GM23338 (cell line): ENCODE measurements at regions not wholly inside any gene's neighbourhood (a gene's known extent, or its start where the extent isn't known, plus 50 kb on each side); places are given as distances from the start of the nearest gene placed in this dataset.

Source experiments
- ATAC-seq: fragments of 200-7000 bp; cut with Tn5 transposase; 3 replicates; pipeline ENCODE4 v1.9.1; 2020
- DNase-seq: peaks from one replicate; pipeline ENCODE4 v3.0.0-alpha.2; 2015; ENCODE audit warnings: low spot score
- H2AFZ ChIP-seq: fragments of 200-600 bp; sonication (generic); 2 replicates; pipeline ENCODE4 v1.8.0; 2016; ENCODE audit warnings: antibody characterized with exemption, mild to moderate bottlenecking, moderate library complexity
- H3F3A ChIP-seq: fragments of 200-600 bp; sonication (generic); replicated peaks from 2 replicates; pipeline ENCODE4 v1.8.0; 2017; ENCODE audit warnings: antibody characterized with exemption, mixed run types, low read depth
- H3K27ac ChIP-seq: fragments of 200-600 bp; sonication (generic); 2 replicates; pipeline ENCODE4 v1.6.1; 2016; ENCODE audit warnings: low read depth
- H3K27me3 ChIP-seq: fragments of 200-600 bp; sonication (generic); 2 replicates; pipeline ENCODE4 v1.8.0; 2016; ENCODE audit warnings: mild to moderate bottlenecking, mixed run types, moderate library complexity; ENCODE audit not compliant: insufficient read depth
- H3K36me3 ChIP-seq: fragments of 200-600 bp; sonication (generic); 2 replicates; pipeline ENCODE4 v1.8.0; 2016; ENCODE audit warnings: mild to moderate bottlenecking; ENCODE audit not compliant: insufficient read depth
- H3K4me1 ChIP-seq: fragments of 200-600 bp; sonication (generic); 2 replicates; pipeline ENCODE4 v1.8.0; 2016; ENCODE audit warnings: mild to moderate bottlenecking, moderate library complexity; ENCODE audit not compliant: insufficient read depth
- H3K4me2 ChIP-seq: fragments of 200-600 bp; sonication (generic); 2 replicates; pipeline ENCODE4 v1.7.1; 2017; ENCODE audit warnings: mixed run types
- H3K4me3 ChIP-seq: fragments of 200-600 bp; sonication (generic); 2 replicates; pipeline ENCODE4 v1.6.1; 2016; ENCODE audit warnings: mixed run types
- H3K79me2 ChIP-seq: fragments of 200-600 bp; sonication (generic); replicated peaks from 2 replicates; pipeline ENCODE4 v1.8.0; 2017; ENCODE audit warnings: mild to moderate bottlenecking; ENCODE audit not compliant: insufficient read depth
- H3K9me2 ChIP-seq: fragments of 200-600 bp; sonication (generic); 2 replicates; pipeline ENCODE4 v1.8.0; 2017; ENCODE audit not compliant: insufficient read depth
- H4K20me1 ChIP-seq: fragments of 200-600 bp; sonication (generic); replicated peaks from 2 replicates; pipeline ENCODE4 v1.8.0; 2017; ENCODE audit warnings: mild to moderate bottlenecking; ENCODE audit not compliant: insufficient read depth
- H3K27ac Mint-ChIP-seq: 2 replicates; pipeline ENCODE4 v1.8.0; 2020; ENCODE audit warnings: inconsistent platforms, mild to moderate bottlenecking, moderate library complexity, mixed read lengths
- H3K27me3 Mint-ChIP-seq: 3 replicates; pipeline ENCODE4 v1.8.0; 2022; ENCODE audit warnings: low read depth, mild to moderate bottlenecking, moderate library complexity, mixed read lengths, inconsistent platforms; ENCODE audit not compliant: insufficient read depth, poor library complexity
- H3K36me3 Mint-ChIP-seq: 3 replicates; pipeline ENCODE4 v1.8.0; 2021; ENCODE audit warnings: low read depth, mild to moderate bottlenecking, inconsistent platforms, moderate library complexity, mixed read lengths
- H3K4me1 Mint-ChIP-seq: 3 replicates; pipeline ENCODE4 v1.8.0; 2020; ENCODE audit warnings: mild to moderate bottlenecking, inconsistent platforms, mixed read lengths
- H3K4me3 Mint-ChIP-seq: 3 replicates; pipeline ENCODE4 v1.8.0; 2021; ENCODE audit warnings: moderate library complexity, mild to moderate bottlenecking, inconsistent platforms, mixed read lengths
- H3K9me3 Mint-ChIP-seq: 3 replicates; pipeline ENCODE4 v1.8.0; 2020; ENCODE audit warnings: moderate library complexity, mild to moderate bottlenecking, inconsistent platforms, mixed read lengths
- CREB1 ChIP-seq: fragments of 250-450 bp; sonication (Bioruptor Pico); IDR thresholded peaks from 2 replicates; pipeline ENCODE4 v1.5.0; 2020; ENCODE audit warnings: low read depth, mild to moderate bottlenecking, moderate library complexity
- CTCF ChIP-seq, 2 experiments: fragments of 200-600 bp in 1 of 2; sonication (generic) in 1 of 2; conservative IDR thresholded peaks; 2 replicates each; pipeline versions ENCODE4 v1.5.1 to v1.6.1; 2016 to 2017; ENCODE audit warnings: antibody characterized with exemption in 2 of 2, low read depth in 2 of 2, mild to moderate bottlenecking in 2 of 2, moderate library complexity in 1 of 2
- ETS1 ChIP-seq: IDR thresholded peaks from 2 replicates; pipeline ENCODE4 v1.6.1; 2016; ENCODE audit warnings: antibody characterized with exemption
- EZH2 ChIP-seq: fragments of 200-600 bp; sonication (generic); IDR thresholded peaks from one replicate; pipeline ENCODE4 v1.8.0; 2017; ENCODE audit warnings: antibody characterized with exemption, mild to moderate bottlenecking, low read depth; ENCODE audit not compliant: unreplicated experiment
- EZH2phosphoT487 ChIP-seq: fragments of 200-600 bp; sonication (generic); IDR thresholded peaks from one replicate; pipeline ENCODE4 v1.8.1; 2018; ENCODE audit warnings: antibody characterized with exemption; ENCODE audit not compliant: unreplicated experiment
- JUNB ChIP-seq: IDR thresholded peaks from one replicate; pipeline ENCODE4 v1.6.1; 2016; ENCODE audit warnings: antibody characterized with exemption; ENCODE audit not compliant: unreplicated experiment
- NANOG ChIP-seq: IDR thresholded peaks from 2 replicates; pipeline ENCODE4 v1.6.1; 2016; ENCODE audit warnings: antibody characterized with exemption, borderline replicate concordance
- POLR2AphosphoS5 ChIP-seq: IDR thresholded peaks from 2 replicates; pipeline ENCODE4 v1.6.1; 2016; ENCODE audit warnings: antibody characterized with exemption, low read depth
- REST ChIP-seq: IDR thresholded peaks from one replicate; pipeline ENCODE4 v1.6.1; 2018; ENCODE audit warnings: antibody characterized with exemption; ENCODE audit not compliant: unreplicated experiment
- STAT1 ChIP-seq: IDR thresholded peaks from one replicate; pipeline ENCODE4 v1.6.1; 2016; ENCODE audit warnings: antibody characterized with exemption; ENCODE audit not compliant: unreplicated experiment
- ZNF114 ChIP-seq: fragments of 250-450 bp; sonication (Bioruptor Pico); IDR thresholded peaks from 2 replicates; pipeline ENCODE4 v1.5.0; 2020; ENCODE audit warnings: mild to moderate bottlenecking, moderate library complexity
- ZNF331 ChIP-seq: fragments of 250-450 bp; sonication (Bioruptor Pico); IDR thresholded peaks from 2 replicates; pipeline ENCODE4 v1.5.0; 2020; ENCODE audit warnings: low read depth, mild to moderate bottlenecking, moderate library complexity
- ZNF462 ChIP-seq: fragments of 250-450 bp; sonication (Bioruptor Pico); IDR thresholded peaks from 2 replicates; pipeline ENCODE4 v1.5.0; 2020; ENCODE audit warnings: mild to moderate bottlenecking, moderate library complexity

GRCh38 chr20:4453359-4453758 is 204.3 kb upstream of the ADRA1D start:
- no peak for ATAC-seq
- no peak for TF ChIP-seq ZNF114 (CRISPR knock-in tag)
- no peak for TF ChIP-seq REST
- no peak for TF ChIP-seq ETS1
- TF ChIP-seq NANOG, result no peak
- no peak for TF ChIP-seq STAT1
- no peak for TF ChIP-seq EZH2
- no peak for TF ChIP-seq JUNB
- no peak for TF ChIP-seq ZNF462 (CRISPR knock-in tag)
- TF ChIP-seq CREB1, result no peak
- TF ChIP-seq ZNF331 (CRISPR knock-in tag), result no peak
- TF ChIP-seq POLR2AphosphoS5, result no peak
- no peak for TF ChIP-seq EZH2phosphoT487
- no peak for TF ChIP-seq CTCF (conservative IDR thresholded peaks at IDR 0.05; ENCODE audit: low read depth in 2 of 2)
- DNase-seq, result no peak
- Histone ChIP-seq H3K4me2 (no peak overlapping the region), H4K20me1 (no peaks in the 10 kb centered on the region), H3K4me1 (no peaks in the 10 kb centered on the region), H3K4me3 (no peak overlapping the region), H3K27me3 (no peaks in the 10 kb centered on the region), H3F3A (no peaks in the 10 kb centered on the region), H2AFZ (no peak overlapping the region), H3K9me2 (peaks cover 6% of the 10 kb centered on the region; the same call in 1 of the 2 replicates), H3K36me3 (no peaks in the 10 kb centered on the region), H3K79me2 (no peaks in the 10 kb centered on the region), H3K27ac (no peak overlapping the region)
- peaks cover 17% of the 10 kb centered on the region for H3K4me1 Mint-ChIP-seq
- peaks cover 4% of the 10 kb centered on the region for H3K27me3 Mint-ChIP-seq
- H3K36me3 Mint-ChIP-seq, result peaks cover 5% of the 10 kb centered on the region; the same call in 2 of the 3 replicates
- no peak overlapping the region for H3K4me3 Mint-ChIP-seq
- no peak overlapping the region for H3K27ac Mint-ChIP-seq
- H3K9me3 Mint-ChIP-seq, result peaks cover 3% of the 10 kb centered on the region; the same call in 2 of the 3 replicates
